Urinary bladder (tissue), 3 donors: ENCODE measurements at regions not wholly inside any gene's neighbourhood (a gene's known extent, or its start where the extent isn't known, plus 50 kb on each side); places are given as distances from the start of the nearest gene placed in this dataset.
"Not testable (repeated sequence)": the region's sequence is repeated elsewhere in the genome, so short reads cannot be mapped to it uniquely, and the experiment has no call there.

ENCODE experiments used
- DNase-seq: peaks from one replicate; pipeline ENCODE4 v3.0.0-alpha.2; 2015; ENCODE audit errors: extremely low spot score
- H3K27ac ChIP-seq: one replicate; pipeline ENCODE4 v1.5.1; 2013; ENCODE audit warnings: low read depth, mild to moderate bottlenecking, moderate library complexity
- H3K36me3 ChIP-seq: one replicate; pipeline ENCODE4 v1.6.1; 2013; ENCODE audit warnings: mild to moderate bottlenecking, moderate library complexity; ENCODE audit not compliant: insufficient read depth
- H3K4me1 ChIP-seq: one replicate; pipeline ENCODE4 v1.6.1; 2013; ENCODE audit warnings: mild to moderate bottlenecking, moderate library complexity; ENCODE audit not compliant: insufficient read depth
- H3K4me3 ChIP-seq: one replicate; pipeline ENCODE4 v1.5.1; 2013; ENCODE audit warnings: low read depth, low read length
- WGBS: extraction: QIAGEN DNeasy Blood & Tissue Kit; methylation state at CpG from one replicate; pipeline ENCODE4 v1.1.7; 2013; 5-methylcytosine and 5-hydroxymethylcytosine counted together
- donor health status: healthy with polysubstance abuse.
- donor health status: healthy.

GRCh38 chr12:105609001-105609400 is 278.5 kb downstream of the C12orf75 start:
- H3K36me3 ChIP-seq, H3K4me3 ChIP-seq, DNase-seq, H3K4me1 ChIP-seq, H3K27ac ChIP-seq: not testable (repeated sequence)
- WGBS = 87% methylated on average over 3 of the region's 3 CpGs

- WGBS = 84% methylated on average over 5 of the region's 5 CpGs
- no peak overlapping the region for H3K4me3 ChIP-seq
Measured at GRCh38 chr12:105610459-105610858, 280.0 kb downstream of the C12orf75 start.

GRCh38 chr12:105611340-105611739 is 280.8 kb downstream of the C12orf75 start:
- WGBS = 69% methylated on average over 3 of the region's 3 CpGs
- no peak overlapping the region for H3K4me3 ChIP-seq

More at GRCh38 chr12:105610459-105610858, 280.0 kb downstream of the C12orf75 start:
- no peak overlapping the region for H3K27ac ChIP-seq
- H3K4me1 ChIP-seq = no peaks in the 10 kb centered on the region
- no peaks in the 10 kb centered on the region for H3K36me3 ChIP-seq
- DNase-seq = no peak

GRCh38 chr12:105613269-105613668 is 282.8 kb downstream of the C12orf75 start:
- H3K36me3 ChIP-seq = no peaks in the 10 kb centered on the region
- no peak overlapping the region for H3K4me3 ChIP-seq
- H3K4me1 ChIP-seq = no peaks in the 10 kb centered on the region
- H3K27ac ChIP-seq = no peak overlapping the region
- WGBS = 87% methylated on average over 4 of the region's 4 CpGs
- DNase-seq = no peak

More at GRCh38 chr12:105611340-105611739, 280.8 kb downstream of the C12orf75 start:
- Histone ChIP-seq H3K27ac (no peak overlapping the region), H3K36me3 (no peaks in the 10 kb centered on the region), H3K4me1 (no peaks in the 10 kb centered on the region)
- DNase-seq = no peak

- H3K27ac ChIP-seq = no peak overlapping the region
- DNase-seq = no peak
- WGBS = 79% methylated on average over 3 of the region's 3 CpGs
Measured at GRCh38 chr12:105613887-105614286, 283.4 kb downstream of the C12orf75 start.

GRCh38 chr12:105616971-105617540 is 286.6 kb downstream of the C12orf75 start:
- no peaks in the 10 kb centered on the region for H3K36me3 ChIP-seq

More at GRCh38 chr12:105613887-105614286, 283.4 kb downstream of the C12orf75 start:
- Histone ChIP-seq H3K36me3 (no peaks in the 10 kb centered on the region), H3K4me1 (no peaks in the 10 kb centered on the region), H3K4me3 (no peak overlapping the region)

GRCh38 chr12:105622220-105622619 is 291.7 kb downstream of the C12orf75 start:
- no peaks in the 10 kb centered on the region for H3K36me3 ChIP-seq
- WGBS = 78% methylated on average over 2 of the region's 2 CpGs
- no peak overlapping the region for H3K4me3 ChIP-seq
- H3K4me1 ChIP-seq = no peaks in the 10 kb centered on the region
- no peak for DNase-seq
- H3K27ac ChIP-seq = no peak overlapping the region

More at GRCh38 chr12:105616971-105617540, 286.6 kb downstream of the C12orf75 start:
- no peak overlapping the region for H3K27ac ChIP-seq
- no peak for DNase-seq
- no peaks in the 10 kb centered on the region for H3K4me1 ChIP-seq
- 65% methylated on average over 7 of the region's 7 CpGs for WGBS
- H3K4me3 ChIP-seq = no peak overlapping the region

GRCh38 chr12:105622846-105623736 is 292.6 kb downstream of the C12orf75 start:
- Histone ChIP-seq H3K27ac (no peak overlapping the region), H3K4me3 (no peak overlapping the region), H3K4me1 (no peaks in the 10 kb centered on the region), H3K36me3 (no peaks in the 10 kb centered on the region)
- peak; percentile 63 for DNase-seq
- WGBS = 58% methylated on average over 9 of the region's 9 CpGs

- Histone ChIP-seq H3K27ac (no peak overlapping the region), H3K4me3 (no peak overlapping the region), H3K36me3 (no peaks in the 10 kb centered on the region), H3K4me1 (no peaks in the 10 kb centered on the region)
- 98% methylated on average over 3 of the region's 3 CpGs for WGBS
- DNase-seq = no peak
Measured at GRCh38 chr12:105626653-105627052, 296.2 kb downstream of the C12orf75 start.

- Histone ChIP-seq H3K36me3 (no peaks in the 10 kb centered on the region), H3K4me3 (no peak overlapping the region), H3K4me1 (no peaks in the 10 kb centered on the region), H3K27ac (no peak overlapping the region)
- DNase-seq = no peak
- 84% methylated on average over 2 of the region's 2 CpGs for WGBS
Measured at GRCh38 chr12:105637470-105637869, 307.0 kb downstream of the C12orf75 start.

- no peaks in the 10 kb centered on the region for H3K36me3 ChIP-seq
- no peaks in the 10 kb centered on the region for H3K4me1 ChIP-seq
- DNase-seq = no peak
- H3K4me3 ChIP-seq = no peak overlapping the region
- WGBS = 38% methylated on average over 1 of the region's 1 CpG
- no peak overlapping the region for H3K27ac ChIP-seq
Measured at GRCh38 chr12:105640761-105641160, 310.3 kb downstream of the C12orf75 start.

- Histone ChIP-seq H3K36me3 (no peaks in the 10 kb centered on the region), H3K27ac (no peak overlapping the region), H3K4me3 (no peak overlapping the region), H3K4me1 (no peaks in the 10 kb centered on the region)
- 73% methylated on average over 5 of the region's 5 CpGs for WGBS
- DNase-seq = no peak
Measured at GRCh38 chr12:105641749-105642148, 311.3 kb downstream of the C12orf75 start.

- DNase-seq = no peak
- Histone ChIP-seq H3K4me3 (no peak overlapping the region), H3K27ac (no peak overlapping the region), H3K36me3 (no peaks in the 10 kb centered on the region), H3K4me1 (no peaks in the 10 kb centered on the region)
- WGBS = 79% methylated on average over 5 of the region's 5 CpGs
Measured at GRCh38 chr12:105644770-105645169, 314.3 kb downstream of the C12orf75 start.

- no peaks in the 10 kb centered on the region for H3K4me1 ChIP-seq
- H3K4me3 ChIP-seq = no peak overlapping the region
- H3K27ac ChIP-seq = no peak overlapping the region
- WGBS = 87% methylated on average over 1 of the region's 1 CpG
- DNase-seq = no peak
- no peaks in the 10 kb centered on the region for H3K36me3 ChIP-seq
Measured at GRCh38 chr12:105654606-105655005, 324.1 kb downstream of the C12orf75 start.
